ENCODE measurements at regions not wholly inside any gene's neighbourhood (a gene's known extent, or its start where the extent isn't known, plus 50 kb on each side); places are given as distances from the start of the nearest gene placed in this dataset.

DNA sequence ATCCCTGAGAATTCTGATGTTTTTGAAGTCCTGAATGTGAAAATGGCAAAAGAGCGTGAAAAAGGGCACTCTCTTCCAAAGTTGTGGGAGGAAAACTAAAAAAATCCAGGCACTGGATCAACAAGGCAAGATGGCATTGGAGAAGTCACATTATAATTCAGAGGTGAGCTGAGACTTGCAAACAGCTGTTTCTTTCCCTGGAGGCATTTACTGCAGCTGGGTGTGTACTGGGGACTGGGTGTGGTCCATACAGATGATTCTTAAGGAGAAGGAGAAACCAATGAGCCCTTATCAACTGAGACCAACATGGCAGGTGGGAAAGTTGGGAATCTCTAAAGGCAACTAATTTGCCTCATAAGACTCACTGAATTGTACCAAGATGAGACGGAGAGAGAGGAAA, 313.9 kb downstream of the TRIB2 start:
- Histone ChIP-seq H3K27me3 (no peaks in the 10 kb centered on the region), H3K9me3 (no peaks in the 10 kb centered on the region), H3K4me3 (no peak overlapping the region), H3K36me3 (ENCODE audit: low read depth, missing control alignments) (no peaks in the 10 kb centered on the region), H3K4me1 (no peaks in the 10 kb centered on the region), H3K27ac (no peak overlapping the region)
- no peak for DNase-seq
- TF ChIP-seq POLR2A (IDR thresholded peaks at IDR 0.05) = no peak
- 87 to 94% methylated on average over 2 of the region's 2 CpGs for WGBS, 2 donors
- intact Hi-C loops (cut with DNase I; ENCODE audit: low total_unique reads) = no loop called here

DNA sequence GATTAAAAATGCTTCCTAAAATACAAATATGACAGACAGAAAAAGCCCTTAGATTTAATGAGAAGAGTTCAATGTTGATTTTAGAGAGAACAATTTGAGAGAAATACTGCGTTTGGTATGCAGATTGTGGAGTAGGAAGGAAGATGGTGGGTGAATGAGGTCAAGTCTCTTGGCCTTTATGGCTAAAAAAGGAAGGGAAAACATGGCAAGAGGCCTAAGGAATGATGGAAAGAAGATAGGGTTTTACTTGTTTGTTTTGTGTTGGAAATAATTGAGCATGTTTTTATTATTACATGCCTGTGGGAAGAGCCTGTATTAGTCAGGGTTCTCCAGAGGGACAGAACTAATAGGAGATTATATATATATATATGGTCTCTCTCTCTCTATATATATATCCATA, 318.1 kb downstream of the TRIB2 start:
- Histone ChIP-seq H3K36me3 (ENCODE audit: low read depth, missing control alignments) (no peaks in the 10 kb centered on the region), H3K27me3 (no peaks in the 10 kb centered on the region), H3K4me1 (no peaks in the 10 kb centered on the region), H3K27ac (no peak overlapping the region), H3K9me3 (no peaks in the 10 kb centered on the region), H3K4me3 (no peak overlapping the region)
- intact Hi-C loops (cut with DNase I; ENCODE audit: low total_unique reads) = no loop called here
- DNase-seq = no peak
- WGBS, 2 donors = 59 to 63% methylated on average over 1 of the region's 1 CpG
- TF ChIP-seq, protein P1, sequence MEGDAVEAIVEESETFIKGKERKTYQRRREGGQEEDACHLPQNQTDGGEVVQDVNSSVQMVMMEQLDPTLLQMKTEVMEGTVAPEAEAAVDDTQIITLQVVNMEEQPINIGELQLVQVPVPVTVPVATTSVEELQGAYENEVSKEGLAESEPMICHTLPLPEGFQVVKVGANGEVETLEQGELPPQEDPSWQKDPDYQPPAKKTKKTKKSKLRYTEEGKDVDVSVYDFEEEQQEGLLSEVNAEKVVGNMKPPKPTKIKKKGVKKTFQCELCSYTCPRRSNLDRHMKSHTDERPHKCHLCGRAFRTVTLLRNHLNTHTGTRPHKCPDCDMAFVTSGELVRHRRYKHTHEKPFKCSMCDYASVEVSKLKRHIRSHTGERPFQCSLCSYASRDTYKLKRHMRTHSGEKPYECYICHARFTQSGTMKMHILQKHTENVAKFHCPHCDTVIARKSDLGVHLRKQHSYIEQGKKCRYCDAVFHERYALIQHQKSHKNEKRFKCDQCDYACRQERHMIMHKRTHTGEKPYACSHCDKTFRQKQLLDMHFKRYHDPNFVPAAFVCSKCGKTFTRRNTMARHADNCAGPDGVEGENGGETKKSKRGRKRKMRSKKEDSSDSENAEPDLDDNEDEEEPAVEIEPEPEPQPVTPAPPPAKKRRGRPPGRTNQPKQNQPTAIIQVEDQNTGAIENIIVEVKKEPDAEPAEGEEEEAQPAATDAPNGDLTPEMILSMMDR (IDR thresholded peaks at IDR 0.05) = no peak
- no peak for TF ChIP-seq POLR2A (IDR thresholded peaks at IDR 0.05)

- H3K4me1 ChIP-seq = no peaks in the 10 kb centered on the region
- no peak overlapping the region for H3K27ac ChIP-seq
- no peaks in the 10 kb centered on the region for H3K36me3 ChIP-seq (ENCODE audit: low read depth, missing control alignments)
- 82 to 91% methylated on average over 3 of the region's 3 CpGs for WGBS, 2 donors
- TF ChIP-seq POLR2A (IDR thresholded peaks at IDR 0.05) = no peak
- TF ChIP-seq, protein P1 (IDR thresholded peaks at IDR 0.05) = no peak
- H3K27me3 ChIP-seq = no peaks in the 10 kb centered on the region
- H3K9me3 ChIP-seq = no peaks in the 10 kb centered on the region
- H3K4me3 ChIP-seq = no peak overlapping the region
- no peak for DNase-seq
- intact Hi-C loops (cut with DNase I; ENCODE audit: low total_unique reads) = no loop called here
Observed at GRCh38 chr2:13035866-13036265, 319.1 kb downstream of the TRIB2 start.

GRCh38 chr2:13040043-13040442, 323.3 kb downstream of the TRIB2 start:
- 35 to 55% methylated on average over 5 to 13 of the region's 13 CpGs for WGBS, 2 donors

DNA sequence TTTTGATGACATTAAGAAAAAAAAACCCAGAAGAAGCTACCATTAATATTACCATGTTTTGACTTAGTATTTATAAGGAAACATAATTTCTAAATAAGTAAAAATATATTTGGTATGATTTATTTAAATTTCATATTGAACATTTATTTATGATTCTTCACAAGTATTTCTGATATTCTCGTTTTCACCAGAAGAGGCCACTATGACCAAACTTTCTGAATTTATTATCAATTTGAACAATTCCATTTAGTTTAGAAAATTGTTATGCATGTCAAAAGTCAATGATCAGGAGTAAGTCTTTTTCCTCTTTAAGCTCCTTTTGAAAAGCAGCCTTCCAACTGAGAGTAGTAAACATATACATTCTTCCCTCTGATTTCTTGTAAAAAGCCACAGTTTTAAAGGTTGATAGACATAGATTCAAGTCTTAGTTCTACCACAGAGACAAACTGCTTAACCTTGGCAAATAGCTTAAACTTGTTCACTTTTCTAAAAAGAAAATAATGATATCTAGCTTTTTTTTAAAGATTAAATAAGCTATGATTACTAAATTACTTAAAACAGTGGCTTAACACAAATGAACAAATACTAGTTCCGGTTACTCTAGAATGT, 329.9 kb downstream of the TRIB2 start:
- Histone ChIP-seq H3K4me3 (no peak overlapping the region), H3K4me1 (no peaks in the 10 kb centered on the region), H3K27ac (no peak overlapping the region), H3K27me3 (no peaks in the 10 kb centered on the region), H3K36me3 (ENCODE audit: low read depth, missing control alignments) (no peaks in the 10 kb centered on the region), H3K9me3 (no peaks in the 10 kb centered on the region)
- no peak for TF ChIP-seq POLR2A (IDR thresholded peaks at IDR 0.05)
- TF ChIP-seq, protein P1 (IDR thresholded peaks at IDR 0.05) = peak in 1 of 3 experiments; percentile 49
- intact Hi-C loops (cut with DNase I; ENCODE audit: low total_unique reads) = no loop called here
- 56 to 64% methylated on average over 2 of the region's 2 CpGs for WGBS, 2 donors
- no peak for DNase-seq

More at GRCh38 chr2:13040043-13040442, 323.3 kb downstream of the TRIB2 start:
- intact Hi-C loops (cut with DNase I; ENCODE audit: low total_unique reads) = no loop called here
- DNase-seq = no peak
- H3K27ac ChIP-seq = no peak overlapping the region
- peak overlapping the region in 1 of 2 donors; percentile 24 for H3K4me3 ChIP-seq
- H3K4me1 ChIP-seq = no peaks in the 10 kb centered on the region
- TF ChIP-seq, protein P1 (IDR thresholded peaks at IDR 0.05) = no peak
- no peak for TF ChIP-seq POLR2A (IDR thresholded peaks at IDR 0.05)
- no peaks in the 10 kb centered on the region for H3K9me3 ChIP-seq
- H3K27me3 ChIP-seq = no peaks in the 10 kb centered on the region
- no peaks in the 10 kb centered on the region for H3K36me3 ChIP-seq (ENCODE audit: low read depth, missing control alignments)

All from testis (tissue), 2 donors.